ENCODE measurements at regions not wholly inside any gene's neighbourhood (a gene's known extent, or its start where the extent isn't known, plus 50 kb on each side); places are given as distances from the start of the nearest gene placed in this dataset.

DNA sequence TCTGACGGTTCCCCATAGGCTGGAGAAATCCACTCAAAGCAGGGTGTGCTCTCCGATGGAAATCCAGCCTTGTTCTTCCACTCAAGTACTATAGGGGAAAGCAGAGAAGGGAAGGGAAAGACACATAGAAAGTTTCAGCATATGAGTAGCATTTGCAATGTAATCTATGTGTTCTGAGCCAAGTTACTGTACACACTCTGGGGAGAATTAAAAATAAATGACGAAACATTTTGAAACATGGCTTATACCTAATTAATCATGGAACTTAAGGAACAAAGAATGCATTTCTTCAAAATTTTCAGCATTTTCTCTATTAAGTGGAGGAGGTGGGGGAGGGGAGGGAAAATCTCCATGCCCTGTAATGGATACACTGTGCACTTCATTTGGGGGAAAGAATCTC is 198.1 kb upstream of the HABP2 start:
- TF ChIP-seq POLR2A (IDR thresholded peaks at IDR 0.05) (no peak), CTCF (IDR thresholded peaks at IDR 0.05) (no peak)
